GM19463 (cell line): ENCODE measurements at regions not wholly inside any gene's neighbourhood (a gene's known extent, or its start where the extent isn't known, plus 50 kb on each side); places are given as distances from the start of the nearest gene placed in this dataset.

Experiments used
- ATAC-seq: cut with Tn5 transposase; IDR thresholded peaks from one replicate; pipeline ENCODE4 v1.9.1; 2021; ENCODE audit warnings: mild to moderate bottlenecking, moderate library complexity; ENCODE audit not compliant: unreplicated experiment

- no peak for ATAC-seq
Measured at GRCh38 chr3:40975711-40976121, 223.6 kb upstream of the CTNNB1 start.

DNA sequence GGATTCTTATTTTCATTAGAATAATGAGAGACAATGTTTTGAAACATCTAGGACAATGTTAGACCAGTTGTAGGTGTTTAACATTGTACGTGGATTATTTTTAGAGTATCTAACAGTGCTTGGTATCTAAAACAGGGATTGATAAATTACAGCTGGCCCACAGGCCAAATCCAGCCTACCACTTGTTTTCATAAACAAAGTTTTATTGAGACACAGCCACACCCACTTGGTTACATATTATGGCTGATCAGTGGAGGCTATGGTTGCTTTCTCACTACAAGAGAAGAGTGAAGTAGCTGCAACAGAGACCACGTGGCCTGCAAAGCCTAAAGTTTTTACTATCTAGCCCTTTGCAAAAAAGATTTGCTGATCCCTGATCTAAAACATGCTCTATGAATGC, 223.1 kb upstream of the CTNNB1 start:
- no peak for ATAC-seq

DNA sequence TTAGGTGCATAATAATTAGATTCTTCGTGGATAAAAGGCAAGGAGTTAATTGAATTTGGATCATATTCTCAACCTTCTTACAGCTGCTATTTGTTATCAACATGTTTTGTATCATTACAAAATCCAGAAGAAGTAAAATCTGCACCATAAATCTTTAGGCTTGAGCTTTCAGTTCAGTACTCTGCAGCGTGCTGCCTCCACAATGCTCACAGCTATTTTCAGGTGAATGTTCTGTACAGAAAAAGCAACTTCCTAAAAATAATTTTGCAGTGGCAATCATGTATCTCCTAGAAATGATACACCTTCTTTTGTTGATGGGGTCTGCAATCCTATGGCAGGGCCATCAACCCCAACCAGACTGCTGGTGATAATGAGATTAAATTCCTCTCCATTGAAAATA, 220.9 kb upstream of the CTNNB1 start:
- no peak for ATAC-seq

- no peak for ATAC-seq
Measured at GRCh38 chr3:40979962-40980361, 219.3 kb upstream of the CTNNB1 start.

DNA sequence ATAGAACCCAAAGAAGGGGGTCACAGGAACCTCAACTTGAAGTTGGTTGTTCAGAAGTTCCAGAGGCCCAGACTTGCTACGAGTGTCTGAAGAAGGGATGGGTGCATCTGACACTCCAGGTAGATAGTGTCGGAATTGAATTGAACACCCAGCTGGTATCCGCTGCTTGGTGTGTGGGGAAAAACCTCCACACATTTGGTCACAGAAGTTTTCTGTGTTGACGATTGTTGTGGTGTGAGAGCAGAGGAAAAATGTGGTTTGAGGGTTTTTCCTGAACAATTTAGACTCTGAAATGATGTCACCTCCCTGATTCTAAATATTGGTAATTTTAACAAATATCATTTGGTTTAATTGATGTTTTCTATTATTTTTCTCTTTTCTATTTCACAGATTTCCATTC, 218.8 kb upstream of the CTNNB1 start:
- ATAC-seq = no peak

- ATAC-seq = no peak
Measured at GRCh38 chr3:40985195-40985594, 214.1 kb upstream of the CTNNB1 start.

DNA sequence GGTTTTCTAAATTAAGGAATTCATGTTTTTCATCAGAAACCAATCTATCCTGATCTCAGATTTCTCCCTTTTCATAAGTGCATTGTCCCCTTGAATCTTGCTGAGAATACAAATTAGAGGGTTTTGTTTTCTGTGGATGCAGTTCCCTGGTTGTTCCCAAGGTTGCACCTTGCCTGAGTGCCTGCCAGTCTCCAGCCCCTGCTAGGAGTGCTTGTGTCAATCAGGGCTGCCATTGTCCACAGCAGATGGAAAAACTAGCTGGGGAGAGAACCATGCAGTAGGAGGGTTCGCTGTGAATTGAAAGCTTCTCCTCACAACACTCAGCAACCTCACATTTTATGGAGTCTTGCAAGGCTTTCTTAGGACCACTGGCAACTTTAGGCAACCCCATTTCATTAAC, 210.8 kb upstream of the CTNNB1 start:
- no peak for ATAC-seq

- no peak for ATAC-seq
Measured at GRCh38 chr3:40989141-40990061, 209.9 kb upstream of the CTNNB1 start.

- no peak for ATAC-seq
Measured at GRCh38 chr3:40990062-40990456, 209.2 kb upstream of the CTNNB1 start.

- ATAC-seq = no peak
Measured at GRCh38 chr3:40992023-40992422, 207.3 kb upstream of the CTNNB1 start.

GRCh38 chr3:40994611-40995010, 204.7 kb upstream of the CTNNB1 start:
- no peak for ATAC-seq

GRCh38 chr3:40995271-40995670, 204.0 kb upstream of the CTNNB1 start:
- ATAC-seq = no peak

DNA sequence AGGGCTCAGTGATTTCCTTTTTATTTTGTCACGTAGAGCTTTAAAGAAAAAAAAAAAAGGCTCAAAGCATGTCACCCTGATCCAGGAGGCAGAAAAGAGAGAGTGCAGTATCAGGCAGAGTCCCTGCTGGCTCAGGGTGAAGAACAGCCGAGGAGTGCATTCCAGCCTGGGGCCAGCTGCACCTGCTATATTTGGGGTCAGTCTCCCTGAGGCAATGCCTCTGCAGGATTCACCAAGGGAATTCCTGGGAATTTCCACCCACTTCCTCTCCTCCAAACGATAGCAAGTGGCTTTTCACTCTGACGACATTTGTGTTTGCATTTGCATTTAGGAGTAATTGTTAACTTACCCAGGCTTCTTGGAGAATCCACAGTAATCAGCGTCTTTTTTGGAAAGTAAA, 202.9 kb upstream of the CTNNB1 start:
- ATAC-seq = no peak

GRCh38 chr3:40996827-40997710, 202.2 kb upstream of the CTNNB1 start:
- ATAC-seq = no peak

GRCh38 chr3:40997711-40998519, 201.4 kb upstream of the CTNNB1 start:
- no peak for ATAC-seq

DNA sequence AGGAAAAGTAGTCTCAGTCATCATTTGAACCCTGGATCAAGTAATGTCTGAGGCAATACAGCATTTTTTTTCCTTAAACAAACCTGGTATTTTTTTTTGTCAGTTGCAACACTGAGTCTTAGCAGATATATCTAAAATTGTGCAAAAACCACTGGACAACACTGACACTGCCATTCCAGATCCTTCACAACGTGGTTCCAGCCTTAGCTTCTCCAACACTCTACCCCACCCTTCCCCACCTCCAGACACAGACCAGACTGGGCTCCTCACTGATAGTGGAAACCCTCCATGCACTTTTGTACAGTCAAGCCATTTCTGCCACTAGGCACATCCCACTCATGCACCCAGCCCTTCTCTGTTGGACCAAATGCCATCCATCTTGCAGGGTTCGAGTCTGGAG, 199.6 kb upstream of the CTNNB1 start:
- ATAC-seq = no peak

DNA sequence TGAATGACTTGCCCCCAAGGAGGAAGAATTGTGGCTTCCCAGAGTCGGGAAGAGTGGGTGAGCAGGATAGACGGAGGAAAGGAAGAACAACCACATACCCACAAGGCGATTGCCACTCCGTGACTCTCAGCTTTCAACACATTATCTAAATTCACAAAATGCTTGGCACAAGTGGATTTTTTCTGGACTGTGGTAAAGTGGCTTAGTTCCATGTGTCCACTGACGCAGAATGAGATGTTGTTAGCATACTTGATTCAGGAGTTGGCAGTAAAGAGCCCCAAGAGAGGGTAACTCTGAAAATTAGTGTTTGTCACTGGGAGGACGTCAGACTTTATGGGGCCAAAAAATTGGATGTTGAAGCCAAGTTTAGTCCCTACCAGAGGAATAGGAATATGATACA, 198.8 kb upstream of the CTNNB1 start:
- no peak for ATAC-seq

- ATAC-seq = no peak
Measured at GRCh38 chr3:41001556-41001955, 197.7 kb upstream of the CTNNB1 start.

DNA sequence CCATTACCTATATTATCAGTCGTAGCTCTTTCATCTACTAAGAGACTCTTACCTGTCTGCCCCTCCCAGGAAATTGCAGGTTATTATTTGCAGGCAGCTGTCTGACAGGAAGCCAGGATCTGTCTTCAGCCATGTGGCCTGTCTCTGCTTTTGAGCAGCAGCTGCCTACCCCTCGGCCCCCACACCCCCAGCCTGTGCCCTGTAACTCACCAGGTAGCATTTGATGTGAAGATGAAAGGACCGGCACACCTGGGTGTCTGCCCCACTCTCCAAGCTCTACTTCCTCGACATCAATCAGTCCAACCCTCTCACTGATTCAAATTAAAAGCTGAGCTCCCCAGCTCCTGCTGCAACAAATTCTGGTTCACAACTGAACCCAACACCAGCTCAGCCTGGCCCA, 197.2 kb upstream of the CTNNB1 start:
- ATAC-seq = no peak

DNA sequence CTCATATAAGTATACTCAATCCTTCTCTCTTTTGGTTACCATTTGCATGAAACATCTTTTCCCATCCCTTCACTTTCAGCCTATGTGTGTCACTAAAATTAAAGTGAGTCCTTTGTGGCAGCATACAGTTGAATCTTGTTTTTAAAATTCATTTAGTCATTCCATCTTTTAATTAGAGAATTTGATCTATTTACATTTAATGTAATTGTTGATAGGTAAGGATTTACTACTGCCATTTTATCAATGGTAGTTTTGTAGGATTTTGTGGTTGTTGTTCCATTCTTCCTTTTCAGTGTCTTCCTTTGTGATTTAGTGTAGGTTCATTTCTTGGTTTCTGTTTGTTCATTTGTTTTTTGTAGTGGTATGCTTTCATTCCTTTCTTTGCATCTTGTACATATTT, 191.9 kb upstream of the CTNNB1 start:
- no peak for ATAC-seq

DNA sequence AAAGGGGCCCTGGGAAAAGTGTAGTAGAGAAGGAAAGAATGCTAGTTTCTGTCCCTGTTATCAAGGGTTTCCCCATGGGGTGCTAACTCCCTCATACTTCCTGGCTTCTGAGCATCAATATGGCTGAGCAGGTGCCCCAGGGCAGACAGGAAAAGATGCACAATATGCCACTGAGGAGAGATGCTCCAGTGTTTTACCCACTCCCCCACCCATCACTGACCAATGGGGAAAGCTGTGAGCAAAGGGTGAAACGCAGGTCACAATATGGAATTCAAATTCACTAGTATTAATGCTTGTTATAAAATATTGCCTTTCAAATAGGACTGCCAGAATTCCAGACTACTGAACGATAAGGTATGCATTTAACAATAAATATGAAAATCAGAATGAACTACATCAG, 187.5 kb upstream of the CTNNB1 start:
- no peak for ATAC-seq
